GM13977 (cell line): ENCODE measurements at regions not wholly inside any gene's neighbourhood (a gene's known extent, or its start where the extent isn't known, plus 50 kb on each side); places are given as distances from the start of the nearest gene placed in this dataset.

Experiments
- DNase-seq: peaks from one replicate; pipeline ENCODE4 v3.0.0; 2012; ENCODE audit warnings: low spot score
- in situ Hi-C: fragments of 300-500 bp; cut with MboI; formaldehyde crosslinking; loops from one replicate; pipeline ENCODE4 v1.12.0; 2022; ENCODE audit warnings: low sequenced_read_pairs, low pct_unique_long_range_greater_than_20kb, mixed read lengths, inconsistent platforms; ENCODE audit not compliant: unreplicated experiment
- TF ChIP-seq, protein P1 (sequence below): IDR thresholded peaks from 2 replicates; pipeline ENCODE4 v1.5.1; 2012; ENCODE audit warnings: mild to moderate bottlenecking, control low read depth; ENCODE audit not compliant: insufficient read depth; ENCODE audit errors: extremely low read depth, missing control alignments

DNA sequence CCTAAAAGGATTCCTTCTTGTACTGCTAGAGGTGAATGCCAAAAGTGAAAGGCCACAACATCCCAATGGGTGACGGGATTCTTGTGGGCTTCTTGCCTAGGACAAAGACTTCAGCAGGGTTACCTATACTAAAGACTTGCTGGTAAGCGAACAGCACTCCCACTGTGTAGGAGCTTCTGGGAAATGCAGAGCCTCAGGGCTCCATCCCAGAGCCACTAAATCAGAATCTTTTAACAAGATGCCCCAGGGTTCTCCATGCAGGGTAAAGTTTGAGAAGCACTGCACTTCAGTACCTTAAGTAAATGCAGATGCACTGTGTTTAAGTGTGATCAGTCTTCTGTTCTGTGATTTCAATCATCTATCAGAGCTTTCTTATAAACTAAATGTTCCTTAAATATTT is 266.9 kb upstream of the KLF14 start:
- in situ Hi-C loops, result no loop called here
- DNase-seq, result no peak
- TF ChIP-seq, protein P1, sequence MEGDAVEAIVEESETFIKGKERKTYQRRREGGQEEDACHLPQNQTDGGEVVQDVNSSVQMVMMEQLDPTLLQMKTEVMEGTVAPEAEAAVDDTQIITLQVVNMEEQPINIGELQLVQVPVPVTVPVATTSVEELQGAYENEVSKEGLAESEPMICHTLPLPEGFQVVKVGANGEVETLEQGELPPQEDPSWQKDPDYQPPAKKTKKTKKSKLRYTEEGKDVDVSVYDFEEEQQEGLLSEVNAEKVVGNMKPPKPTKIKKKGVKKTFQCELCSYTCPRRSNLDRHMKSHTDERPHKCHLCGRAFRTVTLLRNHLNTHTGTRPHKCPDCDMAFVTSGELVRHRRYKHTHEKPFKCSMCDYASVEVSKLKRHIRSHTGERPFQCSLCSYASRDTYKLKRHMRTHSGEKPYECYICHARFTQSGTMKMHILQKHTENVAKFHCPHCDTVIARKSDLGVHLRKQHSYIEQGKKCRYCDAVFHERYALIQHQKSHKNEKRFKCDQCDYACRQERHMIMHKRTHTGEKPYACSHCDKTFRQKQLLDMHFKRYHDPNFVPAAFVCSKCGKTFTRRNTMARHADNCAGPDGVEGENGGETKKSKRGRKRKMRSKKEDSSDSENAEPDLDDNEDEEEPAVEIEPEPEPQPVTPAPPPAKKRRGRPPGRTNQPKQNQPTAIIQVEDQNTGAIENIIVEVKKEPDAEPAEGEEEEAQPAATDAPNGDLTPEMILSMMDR, result no peak

DNA sequence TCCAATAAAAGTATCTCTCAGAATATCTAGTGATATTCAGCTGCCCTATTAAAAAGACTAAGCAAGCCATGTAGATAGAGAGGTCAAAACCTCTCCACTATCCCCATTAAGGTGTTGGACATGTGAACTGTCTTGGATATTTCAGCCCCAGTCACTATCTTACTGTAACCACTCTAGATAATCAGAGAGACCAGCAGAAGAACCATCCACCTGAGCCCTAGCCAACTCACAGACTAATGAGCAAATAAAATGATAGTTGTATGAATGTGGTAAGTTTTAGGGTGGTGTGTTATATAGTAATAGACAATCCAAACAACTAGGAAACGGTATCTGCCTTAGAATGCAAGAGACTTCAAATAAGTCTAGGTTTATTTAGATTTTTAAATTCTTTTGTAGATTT is 268.6 kb upstream of the KLF14 start:
- TF ChIP-seq, protein P1, result no peak

DNA sequence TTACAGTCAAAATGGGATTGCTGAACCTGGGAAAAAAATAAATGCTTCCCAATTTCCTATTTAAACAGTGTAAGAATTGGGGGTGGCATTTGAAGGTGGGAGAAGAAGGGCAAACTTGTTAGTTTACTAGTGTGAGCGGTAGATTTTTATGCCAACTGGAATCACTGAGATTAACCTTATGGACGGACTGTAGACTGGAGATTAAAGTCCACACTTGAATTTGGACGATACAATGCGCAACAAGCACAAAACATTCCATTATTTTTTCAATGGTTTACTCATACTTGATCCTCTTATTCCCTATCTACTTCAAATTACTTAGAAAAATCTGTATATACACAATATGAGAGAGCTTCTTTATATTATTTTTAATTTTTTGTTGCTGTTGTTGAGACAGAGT is 269.6 kb upstream of the KLF14 start:
- TF ChIP-seq, protein P1, result no peak
- in situ Hi-C loops, result no loop called here
- DNase-seq, result no peak

More for the DNA sequence above, 268.6 kb upstream of the KLF14 start:
- DNase-seq, result no peak
- in situ Hi-C loops, result no loop called here

DNA sequence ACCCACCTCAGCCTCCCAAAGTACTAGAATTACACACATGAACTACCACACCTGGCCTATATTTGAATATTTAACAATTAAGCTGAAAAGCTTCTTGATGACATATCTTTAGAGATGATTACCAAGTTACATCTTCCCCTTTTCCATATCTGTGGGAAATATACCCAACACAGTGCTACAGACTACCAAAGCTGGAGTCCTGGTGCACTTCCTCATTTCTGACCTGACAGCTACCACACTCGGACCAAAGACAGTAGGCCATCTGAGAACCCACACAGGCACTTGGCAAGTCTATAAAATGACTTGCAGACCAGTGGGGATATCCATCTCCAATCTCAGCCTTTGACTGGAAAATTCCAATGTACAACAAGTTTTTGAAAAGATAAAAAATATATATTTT is 270.4 kb upstream of the KLF14 start:
- DNase-seq, result peak; percentile 33
- TF ChIP-seq, protein P1, result no peak
- in situ Hi-C loops, result no loop called here

DNA sequence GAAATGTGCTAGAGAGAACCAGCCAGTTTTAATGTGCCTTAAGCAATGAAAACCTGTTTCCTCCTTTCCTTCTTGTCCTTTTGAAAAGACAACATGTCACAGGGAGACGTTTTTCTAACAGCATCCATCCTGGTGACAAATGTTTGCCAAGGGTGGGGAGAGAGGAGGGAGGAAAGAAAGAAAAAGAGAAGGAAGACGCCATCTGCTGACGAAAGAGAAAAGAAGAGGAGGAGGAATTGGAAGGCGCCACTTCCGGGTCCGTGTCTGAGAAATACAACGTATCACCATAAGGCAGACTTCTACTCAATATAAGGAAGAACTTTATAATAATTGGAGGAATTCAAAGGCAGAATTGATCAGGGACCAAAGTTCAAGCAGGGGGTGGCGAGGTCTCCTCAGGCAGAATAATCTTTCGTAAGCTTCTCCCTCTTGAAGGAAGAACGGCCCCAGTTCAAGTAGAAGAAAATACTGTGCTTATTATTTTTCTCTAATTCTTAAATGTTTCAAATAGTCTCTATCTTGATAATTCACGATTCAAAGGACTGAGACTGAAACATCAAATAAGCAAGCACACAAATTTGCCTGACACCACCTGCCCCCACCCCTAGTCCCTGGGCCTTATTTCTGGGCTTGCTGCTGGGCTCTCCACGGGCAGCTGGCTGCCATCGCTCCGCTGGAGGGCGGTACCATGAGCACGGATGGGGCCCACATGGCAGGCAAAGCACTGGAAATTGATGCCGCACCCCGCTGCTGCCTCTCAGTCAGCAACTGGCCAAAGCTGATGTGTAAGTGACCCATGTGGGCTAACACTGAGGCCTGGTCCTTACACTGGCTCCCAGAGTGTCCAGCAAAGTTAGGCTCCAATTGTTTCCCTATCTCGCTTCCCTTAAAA is 273.7 kb upstream of the KLF14 start:
- TF ChIP-seq, protein P1, result peak; percentile 57
- in situ Hi-C loops, result no loop called here

DNA sequence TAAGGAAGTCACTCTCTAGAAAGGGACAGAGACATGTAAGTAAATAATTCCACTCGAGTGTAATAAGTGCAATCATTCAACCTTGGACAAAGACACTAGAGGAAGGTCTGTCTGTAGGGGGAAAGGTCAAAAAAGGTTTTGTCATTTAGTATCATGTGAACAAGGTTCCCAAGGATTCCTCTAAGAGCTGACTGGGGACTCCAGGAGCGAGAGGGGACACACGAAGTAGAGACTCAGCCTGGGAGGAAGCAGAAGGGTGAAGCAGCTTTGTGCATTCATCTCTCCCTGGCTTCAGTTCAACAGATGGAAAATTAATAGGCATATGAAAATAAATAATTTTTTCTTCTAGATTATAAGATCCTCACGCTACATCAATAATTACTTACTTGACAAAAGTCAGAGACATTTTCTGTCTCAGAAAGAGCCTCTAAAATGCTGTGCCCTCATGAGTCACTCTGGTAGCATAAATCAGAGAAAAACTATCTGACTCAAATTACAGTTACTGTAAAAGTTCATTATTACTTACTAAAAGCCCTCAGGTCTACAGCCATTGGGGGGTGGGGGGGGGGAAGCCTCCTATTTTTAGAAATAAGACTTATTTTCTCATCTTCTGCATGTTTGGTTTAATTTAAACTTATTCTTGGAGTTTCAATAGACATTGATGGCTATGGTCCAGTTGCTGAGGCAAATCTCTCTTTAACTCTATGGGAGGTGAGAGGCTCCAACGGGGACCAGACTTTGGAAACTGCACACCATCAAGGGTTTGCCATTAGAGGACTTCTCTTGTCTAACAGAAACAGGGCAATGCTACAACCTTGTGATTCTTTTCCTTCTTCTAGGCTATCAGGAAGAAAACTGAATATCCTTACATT is 275.1 kb upstream of the KLF14 start:
- TF ChIP-seq, protein P1, result no peak
- DNase-seq, result peak; percentile 27
- in situ Hi-C loops, result no loop called here

More for the DNA sequence above, 273.7 kb upstream of the KLF14 start:
- peak; percentile 38 for DNase-seq
